ENCODE measurements at regions not wholly inside any gene's neighbourhood (a gene's known extent, or its start where the extent isn't known, plus 50 kb on each side); places are given as distances from the start of the nearest gene placed in this dataset.
"Not testable (repeated sequence)": the region's sequence is repeated elsewhere in the genome, so short reads cannot be mapped to it uniquely, and the experiment has no call there.

DNA sequence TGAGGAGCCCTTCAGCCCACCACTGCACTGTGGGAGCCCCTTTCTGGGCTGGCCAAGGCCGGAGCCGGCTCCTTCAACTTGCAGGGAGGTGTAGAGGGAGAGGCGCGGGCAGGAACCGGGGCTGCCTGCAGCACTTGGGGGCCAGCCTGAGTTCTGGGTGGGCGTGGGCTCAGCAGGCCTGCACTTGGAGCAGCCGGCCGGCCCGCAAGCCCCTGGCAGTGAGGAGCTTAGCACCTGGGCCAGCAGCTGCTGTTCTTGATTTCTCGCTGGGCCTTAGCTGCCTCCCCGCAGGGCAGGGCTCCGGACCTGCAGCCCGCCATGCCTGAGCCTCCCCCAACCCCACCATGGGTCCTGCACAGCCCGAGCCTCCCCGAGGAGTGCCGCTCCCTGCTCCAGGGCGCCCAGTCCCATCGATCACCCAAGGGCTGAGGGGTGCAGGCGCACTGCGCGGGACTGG, 101.7 kb upstream of the ADGRB3 start:
- H3K4me3 ChIP-seq (ENCODE audit: low read depth, low read length): no peak overlapping the region
- no peak for DNase-seq (ENCODE audit: low read depth)
- TF ChIP-seq, protein P1, sequence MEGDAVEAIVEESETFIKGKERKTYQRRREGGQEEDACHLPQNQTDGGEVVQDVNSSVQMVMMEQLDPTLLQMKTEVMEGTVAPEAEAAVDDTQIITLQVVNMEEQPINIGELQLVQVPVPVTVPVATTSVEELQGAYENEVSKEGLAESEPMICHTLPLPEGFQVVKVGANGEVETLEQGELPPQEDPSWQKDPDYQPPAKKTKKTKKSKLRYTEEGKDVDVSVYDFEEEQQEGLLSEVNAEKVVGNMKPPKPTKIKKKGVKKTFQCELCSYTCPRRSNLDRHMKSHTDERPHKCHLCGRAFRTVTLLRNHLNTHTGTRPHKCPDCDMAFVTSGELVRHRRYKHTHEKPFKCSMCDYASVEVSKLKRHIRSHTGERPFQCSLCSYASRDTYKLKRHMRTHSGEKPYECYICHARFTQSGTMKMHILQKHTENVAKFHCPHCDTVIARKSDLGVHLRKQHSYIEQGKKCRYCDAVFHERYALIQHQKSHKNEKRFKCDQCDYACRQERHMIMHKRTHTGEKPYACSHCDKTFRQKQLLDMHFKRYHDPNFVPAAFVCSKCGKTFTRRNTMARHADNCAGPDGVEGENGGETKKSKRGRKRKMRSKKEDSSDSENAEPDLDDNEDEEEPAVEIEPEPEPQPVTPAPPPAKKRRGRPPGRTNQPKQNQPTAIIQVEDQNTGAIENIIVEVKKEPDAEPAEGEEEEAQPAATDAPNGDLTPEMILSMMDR (IDR thresholded peaks at IDR 0.05; ENCODE audit: control insufficient read depth, extremely low read depth, insufficient read depth): no peak

DNA sequence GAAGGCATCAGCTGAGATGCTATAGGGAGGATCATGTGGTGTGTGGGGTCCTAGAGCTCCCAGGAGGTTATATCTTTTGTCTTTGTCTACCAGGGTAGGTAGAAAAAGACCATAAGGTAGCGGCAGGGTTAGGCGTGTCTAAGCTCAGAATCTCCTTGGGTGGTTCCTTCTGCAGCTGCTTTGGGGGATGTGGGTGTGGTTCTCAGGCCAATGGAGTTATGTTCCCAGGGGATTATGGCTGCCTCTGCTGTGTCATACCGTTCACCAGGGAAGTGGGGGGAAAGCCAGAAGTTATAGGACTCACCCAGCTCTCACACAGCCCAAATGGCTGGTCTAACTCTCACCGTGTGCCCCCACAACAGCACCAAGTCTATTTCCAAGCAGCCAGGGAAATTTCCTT, 107.4 kb upstream of the ADGRB3 start:
- no peak overlapping the region for H3K4me3 ChIP-seq (ENCODE audit: low read depth, low read length)
- no peak for DNase-seq (ENCODE audit: low read depth)
- TF ChIP-seq, protein P1 (IDR thresholded peaks at IDR 0.05; ENCODE audit: control insufficient read depth, extremely low read depth, insufficient read depth): no peak

DNA sequence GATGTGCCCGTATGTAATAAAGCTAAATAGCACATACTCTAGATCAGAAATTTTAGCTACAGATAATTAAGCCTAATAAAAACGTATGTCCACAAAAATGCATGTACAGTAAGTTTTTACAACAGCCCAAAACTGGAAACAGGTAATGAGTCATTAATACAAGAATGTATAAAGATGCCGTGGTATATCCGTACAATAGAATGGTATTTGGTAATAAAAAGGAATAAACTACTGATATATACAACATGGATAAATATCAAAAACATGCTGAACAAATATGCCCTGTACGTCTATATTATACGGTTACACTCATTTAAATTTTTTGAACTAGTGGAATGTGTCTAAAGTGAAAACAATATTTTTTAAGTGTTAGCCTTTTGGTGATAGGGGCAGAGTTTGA, 128.2 kb upstream of the ADGRB3 start:
- no peak for DNase-seq (ENCODE audit: low read depth)
- TF ChIP-seq, protein P1 (IDR thresholded peaks at IDR 0.05; ENCODE audit: control insufficient read depth, extremely low read depth, insufficient read depth): no peak
- no peak overlapping the region for H3K4me3 ChIP-seq (ENCODE audit: low read depth, low read length)

DNA sequence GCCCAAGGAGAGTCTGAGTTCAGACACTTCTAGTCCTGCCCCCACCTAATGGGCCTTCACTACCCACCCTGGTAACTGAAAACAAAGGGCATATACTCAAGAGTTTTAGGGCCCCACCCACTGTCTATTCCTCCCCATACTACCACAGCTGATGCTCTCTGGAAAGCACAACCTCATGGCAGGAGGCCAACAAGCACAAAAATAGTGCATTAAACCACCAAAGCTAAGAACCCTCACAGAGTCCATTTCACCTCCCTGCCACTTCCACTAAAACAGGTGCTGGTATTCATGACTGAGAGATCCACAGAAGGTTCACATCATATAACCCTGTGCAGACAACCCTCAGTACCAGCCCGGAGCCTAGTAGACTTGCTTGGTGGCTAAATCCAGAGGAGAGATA, 132.1 kb upstream of the ADGRB3 start:
- no peak for DNase-seq (ENCODE audit: low read depth)
- no peak overlapping the region for H3K4me3 ChIP-seq (ENCODE audit: low read depth, low read length)
- TF ChIP-seq, protein P1 (IDR thresholded peaks at IDR 0.05; ENCODE audit: control insufficient read depth, extremely low read depth, insufficient read depth): no peak

DNA sequence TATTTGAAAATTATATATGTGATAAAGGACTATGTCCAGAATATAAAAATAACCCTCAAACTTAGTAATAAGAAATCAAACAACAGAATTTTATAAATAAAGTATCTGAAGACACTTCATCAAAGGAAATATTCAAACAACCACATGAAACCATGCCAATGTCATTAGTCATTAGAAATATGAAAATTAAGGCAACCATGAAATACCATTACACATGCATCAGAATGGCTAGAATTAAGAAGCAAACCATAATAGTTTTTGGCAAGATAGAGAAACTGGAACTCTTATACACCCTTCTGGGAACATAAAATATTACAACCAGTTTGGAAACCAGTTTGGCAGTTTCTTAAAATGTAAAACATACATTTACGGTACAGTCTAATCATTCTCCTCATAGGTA, 137.2 kb upstream of the ADGRB3 start:
- TF ChIP-seq, protein P1 (IDR thresholded peaks at IDR 0.05; ENCODE audit: control insufficient read depth, extremely low read depth, insufficient read depth): no peak
- H3K4me3 ChIP-seq (ENCODE audit: low read depth, low read length): no peak overlapping the region
- no peak for DNase-seq (ENCODE audit: low read depth)

DNA sequence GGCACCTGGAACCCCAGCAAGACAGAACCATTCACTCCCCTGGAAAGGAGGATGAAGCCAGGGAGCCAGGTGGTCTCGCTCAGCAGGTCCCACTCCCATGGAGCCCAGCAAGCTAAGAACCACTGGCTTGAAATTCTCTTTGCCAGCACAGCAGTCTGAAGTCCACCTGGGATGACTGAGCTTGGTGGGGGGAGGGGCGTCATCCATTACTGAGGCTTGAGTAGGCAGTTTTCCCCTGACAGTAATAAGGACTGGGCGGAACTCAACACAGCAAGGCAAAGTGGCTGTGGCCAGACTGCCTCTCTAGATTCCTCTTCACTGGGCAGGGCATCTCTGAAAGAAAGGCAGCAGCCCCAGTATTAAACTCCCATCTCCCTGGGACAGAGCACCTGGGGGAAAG, 140.2 kb upstream of the ADGRB3 start:
- not testable (repeated sequence) for H3K4me3 ChIP-seq (ENCODE audit: low read depth, low read length); DNase-seq (ENCODE audit: low read depth)

DNA sequence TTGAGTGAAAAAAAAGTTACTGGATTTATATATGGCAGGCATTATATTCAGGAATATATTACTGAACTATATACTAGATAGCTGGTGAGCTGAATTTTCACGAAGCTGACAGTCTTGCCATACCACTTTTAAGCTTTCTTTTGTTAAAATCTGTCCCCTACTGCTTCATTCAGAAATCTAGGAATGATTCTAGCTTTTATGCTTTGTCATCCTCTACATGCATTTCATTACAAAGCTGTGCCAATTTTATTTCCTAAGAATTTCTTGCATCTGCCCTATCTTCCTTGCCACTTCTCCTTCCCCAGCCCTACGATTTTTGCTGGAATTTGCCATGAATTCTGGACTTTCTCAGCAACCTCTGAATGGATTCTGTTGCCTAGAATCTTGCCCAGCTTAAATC, 158.5 kb upstream of the ADGRB3 start:
- TF ChIP-seq, protein P1 (IDR thresholded peaks at IDR 0.05; ENCODE audit: control insufficient read depth, extremely low read depth, insufficient read depth): no peak
- DNase-seq (ENCODE audit: low read depth): no peak
- H3K4me3 ChIP-seq (ENCODE audit: low read depth, low read length): no peak overlapping the region

Measured in LNCaP clone FGC (cell line).